GM12892 (cell line): ENCODE measurements at regions not wholly inside any gene's neighbourhood (a gene's known extent, or its start where the extent isn't known, plus 50 kb on each side); places are given as distances from the start of the nearest gene placed in this dataset.

Source experiments
- DNase-seq: peaks from one replicate; pipeline ENCODE4 v3.0.0; 2011; ENCODE audit not compliant: insufficient read length
- FAIRE-seq: peaks from 2 replicates; lab custom pipeline; 2011; peaks lifted over from hg19 to GRCh38; lab: Jason Lieb, UNC
- POLR2A ChIP-seq: IDR thresholded peaks from 2 replicates; pipeline ENCODE4 v1.6.1; 2011; ENCODE audit warnings: low read depth, low read length, control low read depth
- POLR2AphosphoS5 ChIP-seq: IDR thresholded peaks from 2 replicates; pipeline ENCODE4 v1.6.1; 2011; ENCODE audit warnings: low read depth, low read length, control low read depth
- TAF1 ChIP-seq: IDR thresholded peaks from 2 replicates; pipeline ENCODE4 v1.6.1; 2011; ENCODE audit warnings: low read depth, mild to moderate bottlenecking, control low read depth, low read length, borderline replicate concordance

DNA sequence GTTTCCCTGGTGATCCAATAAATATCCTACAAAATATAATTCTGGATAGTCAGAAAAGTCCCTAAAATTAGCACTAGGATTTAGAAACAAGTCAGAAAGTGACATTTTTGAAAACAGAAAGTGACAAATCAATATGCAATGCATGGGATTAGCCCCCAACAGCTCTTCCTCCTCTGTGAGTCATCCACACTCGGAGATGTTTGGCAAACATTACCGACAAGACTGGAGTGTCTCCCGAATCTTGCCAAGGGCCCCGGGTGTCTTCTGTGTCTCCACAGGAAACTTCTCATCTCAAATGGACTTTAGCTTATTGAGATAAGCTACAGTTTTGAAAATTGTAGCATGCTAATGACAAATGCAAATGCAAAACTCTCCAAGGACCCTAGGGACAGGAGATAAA is 398.9 kb upstream of the CCDC196 start:
- FAIRE-seq (no peak), DNase-seq (no peak)
- TF ChIP-seq POLR2AphosphoS5 (no peak), TAF1 (no peak), POLR2A (no peak)

DNA sequence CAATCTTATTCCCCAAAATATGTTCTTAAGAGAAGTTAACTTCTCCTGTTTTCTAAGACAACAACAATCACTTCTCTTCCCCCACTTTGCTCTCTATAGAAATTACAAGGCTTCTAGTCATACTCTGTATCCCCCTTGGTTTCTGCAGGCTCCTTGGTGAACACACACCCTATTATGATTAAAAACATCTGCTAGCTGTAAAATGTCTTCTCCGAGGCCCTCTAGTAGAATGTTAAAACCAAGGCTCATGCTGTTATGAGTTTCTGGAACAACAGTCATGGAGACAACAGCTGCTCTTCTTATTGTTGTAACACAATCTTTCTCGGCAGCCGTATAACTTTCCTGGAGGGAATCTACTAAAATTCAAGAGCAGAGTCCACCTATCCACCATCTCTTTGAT is 397.5 kb upstream of the CCDC196 start:
- FAIRE-seq: no peak
- no peak for DNase-seq
- no peak for TF ChIP-seq POLR2AphosphoS5

GRCh38 chr14:66092206-66092605 is 394.0 kb upstream of the CCDC196 start:
- TF ChIP-seq TAF1 (no peak), POLR2AphosphoS5 (no peak), POLR2A (no peak)
- FAIRE-seq: no peak

GRCh38 chr14:66092748-66093147 is 393.4 kb upstream of the CCDC196 start:
- TF ChIP-seq POLR2AphosphoS5 (no peak), POLR2A (no peak), TAF1 (no peak)
- DNase-seq (no peak), FAIRE-seq (no peak)

More at GRCh38 chr14:66092206-66092605, 394.0 kb upstream of the CCDC196 start:
- DNase-seq: no peak

- FAIRE-seq (no peak), DNase-seq (no peak)
- TF ChIP-seq POLR2A (no peak), TAF1 (no peak)
Observed at GRCh38 chr14:66094001-66094727, 392.0 kb upstream of the CCDC196 start.

DNA sequence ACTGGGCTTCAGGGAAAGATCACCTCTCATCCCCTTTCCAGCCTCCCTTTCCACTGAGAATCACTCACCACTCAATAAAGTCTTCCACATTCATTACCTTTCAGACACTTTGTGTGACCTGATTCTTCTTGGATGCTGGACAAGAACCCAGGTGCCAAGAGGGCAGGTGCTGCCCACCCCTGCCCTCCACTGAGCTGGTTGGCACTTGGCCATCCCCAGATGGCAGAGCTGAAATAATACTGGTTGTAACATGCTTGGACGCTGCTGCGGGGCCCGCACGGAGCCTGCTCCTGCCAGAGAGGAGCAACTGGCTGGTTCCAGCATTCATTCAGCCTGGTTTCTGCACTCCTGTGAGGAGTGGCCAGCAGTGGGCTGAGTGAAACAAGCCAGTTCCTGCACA is 386.7 kb upstream of the CCDC196 start:
- FAIRE-seq: no peak
- no peak for DNase-seq
- no peak for TF ChIP-seq TAF1

- no peak for TF ChIP-seq TAF1
- no peak for TF ChIP-seq POLR2AphosphoS5
- no peak for TF ChIP-seq POLR2A
- no peak for FAIRE-seq
- DNase-seq: no peak
Observed at GRCh38 chr14:66099931-66100330, 386.2 kb upstream of the CCDC196 start.

DNA sequence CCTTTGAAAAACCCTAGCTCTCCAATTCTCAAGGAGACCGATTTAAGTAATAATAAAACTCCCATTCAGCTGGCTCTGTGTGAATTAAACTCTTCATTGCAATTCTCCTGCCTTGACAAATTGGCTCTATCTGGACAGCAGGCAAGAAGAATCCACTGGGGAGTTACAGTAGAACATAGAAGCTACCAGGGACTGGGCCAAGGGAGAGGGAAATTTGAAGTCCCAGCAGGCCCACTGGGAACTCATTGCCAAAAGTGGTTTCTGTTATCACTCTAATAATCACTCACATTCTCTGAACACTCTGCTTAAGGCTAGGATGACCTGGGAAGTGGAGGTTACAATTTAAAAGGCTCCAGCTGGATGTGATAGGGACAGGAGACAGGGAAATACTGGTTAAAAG is 384.5 kb upstream of the CCDC196 start:
- no peak for DNase-seq
- no peak for TF ChIP-seq POLR2A
- no peak for TF ChIP-seq TAF1
- no peak for TF ChIP-seq POLR2AphosphoS5
- FAIRE-seq: no peak

- FAIRE-seq (no peak), DNase-seq (no peak)
- TF ChIP-seq POLR2AphosphoS5: no peak
- no peak for TF ChIP-seq POLR2A
- TF ChIP-seq TAF1: no peak
Observed at GRCh38 chr14:66104486-66104885, 381.7 kb upstream of the CCDC196 start.

GRCh38 chr14:66105815-66106214 is 380.4 kb upstream of the CCDC196 start:
- no peak for TF ChIP-seq TAF1
- no peak for TF ChIP-seq POLR2AphosphoS5
- TF ChIP-seq POLR2A: no peak
- FAIRE-seq: no peak
- no peak for DNase-seq

GRCh38 chr14:66109426-66109825 is 376.7 kb upstream of the CCDC196 start:
- TF ChIP-seq TAF1 (no peak), POLR2A (no peak), POLR2AphosphoS5 (no peak)
- FAIRE-seq (no peak), DNase-seq (no peak)

GRCh38 chr14:66111891-66112290 is 374.3 kb upstream of the CCDC196 start:
- no peak for DNase-seq
- no peak for TF ChIP-seq POLR2A
- no peak for TF ChIP-seq POLR2AphosphoS5
- TF ChIP-seq TAF1: no peak

More at GRCh38 chr14:66111891-66112290, 374.3 kb upstream of the CCDC196 start:
- no peak for FAIRE-seq
